CD4-positive, alpha-beta T cell treated with Interleukin-17A for 1 hour (primary cell): ENCODE measurements at regions not wholly inside any gene's neighbourhood (a gene's known extent, or its start where the extent isn't known, plus 50 kb on each side); places are given as distances from the start of the nearest gene placed in this dataset.
"Not testable (repeated sequence)": the region's sequence is repeated elsewhere in the genome, so short reads cannot be mapped to it uniquely, and the experiment has no call there.

ENCODE experiments used
- DNase-seq: peaks from one replicate; pipeline ENCODE4 v3.0.0-alpha.2; 2020

DNA sequence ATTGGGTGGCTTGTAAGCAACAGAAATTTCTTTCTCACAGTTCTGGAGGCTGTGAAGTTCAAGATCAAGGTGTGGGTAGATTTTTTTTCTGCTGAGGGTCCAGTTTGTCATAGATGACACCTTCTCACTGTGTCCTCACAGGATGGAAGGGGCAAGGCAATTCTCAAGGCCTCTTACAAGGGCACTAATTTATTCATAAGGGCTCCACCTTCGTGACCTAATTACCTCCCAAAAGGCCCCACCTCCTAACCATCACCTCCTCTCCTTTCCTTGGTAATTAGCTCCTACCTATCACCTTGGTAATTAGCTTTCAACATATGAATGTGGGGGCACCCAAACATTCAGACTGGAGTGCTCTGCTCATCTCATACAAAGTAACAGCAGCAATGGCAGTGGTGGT lies 92.3 kb upstream of the CD44 start:
- DNase-seq: peak; percentile 60

DNA sequence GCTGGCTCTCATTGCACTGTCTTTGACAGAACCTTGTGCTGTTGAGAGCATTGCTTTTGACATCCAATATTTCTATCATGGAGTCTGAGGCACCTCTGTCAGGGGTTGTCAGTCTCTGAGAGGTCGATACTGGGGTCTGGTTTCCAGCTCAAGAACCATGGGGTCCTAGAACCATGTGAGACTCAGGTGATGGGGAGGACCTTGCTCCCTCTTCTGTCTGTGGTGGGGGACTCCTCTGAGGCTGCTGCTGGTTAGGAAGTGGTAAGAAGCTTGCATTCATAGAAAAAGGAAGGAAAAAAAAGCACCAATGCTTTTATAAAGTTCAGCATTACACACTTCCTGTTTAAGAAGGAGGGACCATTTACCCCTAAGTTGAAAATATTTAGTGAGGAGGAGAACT lies 91.8 kb upstream of the CD44 start:
- peak; percentile 87 for DNase-seq

DNA sequence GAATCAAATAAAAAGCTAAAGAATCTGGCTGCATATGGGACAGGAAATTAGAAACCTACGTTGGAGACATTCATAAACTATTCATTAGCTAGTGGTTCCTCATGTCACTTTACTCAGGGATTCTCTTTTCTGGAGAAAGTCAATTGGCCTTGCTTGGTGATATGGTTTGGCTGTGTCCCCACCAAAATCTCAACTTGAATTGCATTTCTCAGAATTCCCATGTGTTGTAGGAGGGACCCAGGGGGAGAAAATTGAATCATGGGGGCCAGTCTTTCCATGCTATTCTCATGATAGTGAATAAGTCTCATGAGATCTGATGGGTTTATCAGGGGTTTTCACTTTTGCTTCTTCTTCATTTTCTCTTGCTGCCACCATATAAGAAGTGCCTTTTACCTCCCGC lies 91.2 kb upstream of the CD44 start:
- DNase-seq: no peak

DNA sequence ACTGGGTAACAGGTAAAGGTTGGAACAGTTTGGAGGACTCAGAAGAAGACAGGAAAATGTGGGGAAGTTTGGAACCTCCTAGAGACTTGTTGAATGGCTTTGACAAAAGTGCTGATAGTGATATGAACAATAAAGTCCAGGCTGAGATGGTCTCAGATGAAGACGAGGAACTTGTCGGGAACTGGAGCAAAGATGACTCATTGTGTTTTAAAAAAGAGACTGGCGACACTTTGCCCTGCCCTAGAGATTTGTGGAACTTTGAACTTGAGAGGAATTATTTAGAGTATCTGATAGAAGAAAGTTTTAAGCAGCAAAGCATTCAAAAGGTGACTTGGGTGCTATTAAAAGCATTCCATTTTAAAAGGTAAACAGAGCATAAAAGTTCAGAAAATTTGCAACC lies 90.6 kb upstream of the CD44 start:
- not testable (repeated sequence) for DNase-seq

DNA sequence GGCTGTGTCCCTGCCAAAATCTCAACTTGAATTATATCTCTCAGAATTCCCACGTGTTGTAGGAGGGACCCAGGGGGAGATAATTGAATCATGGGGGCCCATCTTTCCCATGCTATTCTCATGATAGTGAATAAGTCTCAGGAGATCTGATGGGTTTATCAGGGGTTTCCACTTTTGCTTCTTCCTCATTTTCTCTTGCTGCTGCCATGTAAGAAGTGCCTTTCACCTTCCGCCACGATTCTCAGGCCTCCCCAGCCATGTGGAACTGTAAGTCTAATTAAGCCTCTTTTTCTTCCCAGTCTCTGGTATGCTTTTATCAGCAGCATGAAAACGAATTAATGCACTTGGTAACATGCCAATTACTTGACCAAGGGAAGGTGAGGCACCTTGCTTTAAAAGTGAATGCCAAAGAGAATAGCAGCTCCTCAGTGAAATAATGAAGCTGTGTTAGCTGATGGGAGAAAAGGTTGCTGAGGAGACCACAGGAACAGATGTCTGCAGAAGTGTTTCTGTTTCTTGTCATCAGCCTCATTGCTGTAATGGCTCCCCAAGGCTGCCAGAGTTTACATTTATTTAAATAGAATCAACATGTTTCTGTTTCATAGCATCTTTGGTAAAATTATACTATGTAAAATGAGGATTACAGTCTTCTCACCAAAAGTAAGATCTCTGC lies 89.0 kb upstream of the CD44 start:
- DNase-seq: no peak

DNA sequence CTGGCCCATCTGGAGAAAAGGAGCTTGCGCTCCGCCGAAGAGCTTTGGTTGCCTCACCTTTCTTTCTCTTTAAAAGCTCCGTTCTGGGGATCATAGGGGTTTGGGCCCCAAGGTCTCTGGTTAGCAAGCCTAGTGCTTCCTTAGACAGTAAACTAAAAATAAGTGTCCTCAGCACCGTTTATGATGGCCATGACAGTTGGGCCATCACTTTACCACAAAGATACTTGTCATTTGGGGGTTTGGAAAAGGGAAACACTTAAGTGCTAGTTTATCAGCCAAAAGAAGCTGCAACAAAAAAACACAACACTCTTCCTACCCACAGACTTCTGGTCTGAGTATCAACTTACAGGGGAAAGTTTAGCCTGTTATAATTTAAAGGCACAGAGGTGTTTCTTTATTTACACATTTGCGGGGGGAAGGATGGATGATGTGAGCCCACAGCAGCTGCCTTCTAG lies 88.4 kb upstream of the CD44 start:
- DNase-seq: peak; percentile 26

DNA sequence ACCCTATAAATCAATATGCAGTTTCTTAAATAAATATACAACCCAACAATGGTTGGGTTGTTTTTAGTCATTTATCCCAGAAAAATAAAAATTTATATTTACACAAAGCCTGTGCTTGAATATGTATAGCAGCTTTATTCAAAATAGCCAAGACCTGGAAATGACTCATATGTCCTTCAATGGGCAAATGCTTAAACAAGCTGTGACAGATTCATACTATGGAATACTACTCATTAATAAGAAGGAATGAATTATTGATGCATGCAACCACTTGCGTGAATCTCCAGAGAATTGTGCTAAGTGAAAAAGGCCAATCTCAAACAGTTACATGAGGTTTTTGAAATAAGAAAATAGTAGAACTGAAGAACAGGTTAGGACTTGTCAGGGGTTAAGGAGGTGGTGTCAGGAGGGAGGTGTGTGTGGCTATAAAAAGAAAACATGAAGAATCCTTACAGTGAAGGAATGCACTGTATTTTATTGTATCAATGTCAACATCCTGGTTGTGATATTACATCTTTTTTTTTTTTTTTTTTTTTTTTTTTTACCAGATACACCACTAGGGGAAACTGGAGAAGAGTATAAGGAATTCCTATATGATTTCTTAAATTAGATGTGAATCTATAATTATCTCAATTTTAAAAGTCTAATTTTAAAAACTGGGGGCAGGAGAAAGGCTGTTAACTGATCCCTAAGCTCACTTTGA lies 82.4 kb upstream of the CD44 start:
- no peak for DNase-seq

DNA sequence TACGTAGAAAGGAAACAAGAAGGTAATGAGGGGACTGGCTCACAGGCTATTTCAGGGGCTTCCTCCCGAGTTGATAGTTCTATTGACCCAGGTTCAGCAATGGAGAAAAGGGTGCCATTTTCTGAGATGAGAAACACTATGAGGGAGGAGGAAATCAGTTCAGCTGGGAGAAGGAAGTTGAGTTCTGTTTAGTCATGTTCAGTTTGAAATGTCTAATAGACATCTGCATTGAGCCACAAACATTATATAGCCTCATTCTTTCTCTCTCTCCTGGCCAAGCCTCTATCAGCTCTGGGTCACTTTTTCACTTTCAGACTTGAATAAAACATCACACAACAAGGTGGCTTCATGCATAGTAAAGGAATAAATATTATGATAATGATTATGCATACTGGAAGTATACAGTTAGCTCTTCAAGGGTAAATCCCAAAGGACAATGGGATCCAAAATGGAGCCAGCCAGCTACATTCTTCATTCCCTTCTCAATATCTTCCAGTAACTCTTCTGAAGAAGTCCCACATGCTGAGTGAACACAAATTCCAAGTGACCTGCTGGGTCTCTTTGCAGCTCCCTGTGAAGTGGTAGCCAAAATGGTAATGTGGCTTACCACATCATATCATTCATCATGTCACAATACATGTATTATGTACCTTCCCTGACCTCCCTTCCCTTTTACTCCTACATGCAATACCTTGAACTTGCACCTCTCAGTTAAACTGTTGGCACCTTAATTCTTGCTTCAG lies 80.9 kb upstream of the CD44 start:
- DNase-seq: no peak

DNA sequence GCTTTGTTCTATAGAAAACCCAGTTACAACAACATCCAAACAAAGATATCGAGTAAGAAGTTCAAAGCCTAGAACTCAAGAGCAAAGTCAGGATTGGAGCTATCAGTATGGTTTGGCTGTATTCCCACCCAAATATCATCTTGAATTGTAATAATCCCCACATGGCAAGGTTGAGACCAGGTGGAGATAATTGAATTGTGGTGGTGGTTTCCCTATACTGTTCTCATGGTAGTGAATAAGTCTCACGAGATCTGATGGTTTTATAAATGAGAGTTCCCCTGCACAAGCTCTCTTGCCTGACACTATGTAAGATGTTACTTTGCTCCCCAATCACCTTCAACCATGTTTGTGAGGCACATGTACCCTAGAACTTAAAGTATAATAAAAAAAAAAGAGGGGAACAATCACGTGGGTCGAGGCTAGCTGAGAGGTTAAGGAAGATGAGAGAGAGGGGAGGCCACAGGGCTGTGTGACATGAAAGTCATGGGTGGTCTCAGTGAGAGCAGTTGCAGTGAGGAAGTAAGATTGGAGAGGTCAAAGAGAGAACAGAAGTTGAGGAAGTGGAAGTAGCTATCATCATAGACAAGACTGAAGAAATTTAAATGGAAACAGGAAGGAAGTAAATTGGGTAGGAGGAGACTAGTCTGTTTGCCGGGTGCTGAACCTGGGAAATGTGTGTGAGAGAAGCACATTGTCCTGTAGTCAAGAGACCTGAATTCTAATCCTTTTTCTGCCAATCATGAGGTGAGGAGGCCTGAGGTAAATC lies 80.1 kb upstream of the CD44 start:
- DNase-seq: no peak

DNA sequence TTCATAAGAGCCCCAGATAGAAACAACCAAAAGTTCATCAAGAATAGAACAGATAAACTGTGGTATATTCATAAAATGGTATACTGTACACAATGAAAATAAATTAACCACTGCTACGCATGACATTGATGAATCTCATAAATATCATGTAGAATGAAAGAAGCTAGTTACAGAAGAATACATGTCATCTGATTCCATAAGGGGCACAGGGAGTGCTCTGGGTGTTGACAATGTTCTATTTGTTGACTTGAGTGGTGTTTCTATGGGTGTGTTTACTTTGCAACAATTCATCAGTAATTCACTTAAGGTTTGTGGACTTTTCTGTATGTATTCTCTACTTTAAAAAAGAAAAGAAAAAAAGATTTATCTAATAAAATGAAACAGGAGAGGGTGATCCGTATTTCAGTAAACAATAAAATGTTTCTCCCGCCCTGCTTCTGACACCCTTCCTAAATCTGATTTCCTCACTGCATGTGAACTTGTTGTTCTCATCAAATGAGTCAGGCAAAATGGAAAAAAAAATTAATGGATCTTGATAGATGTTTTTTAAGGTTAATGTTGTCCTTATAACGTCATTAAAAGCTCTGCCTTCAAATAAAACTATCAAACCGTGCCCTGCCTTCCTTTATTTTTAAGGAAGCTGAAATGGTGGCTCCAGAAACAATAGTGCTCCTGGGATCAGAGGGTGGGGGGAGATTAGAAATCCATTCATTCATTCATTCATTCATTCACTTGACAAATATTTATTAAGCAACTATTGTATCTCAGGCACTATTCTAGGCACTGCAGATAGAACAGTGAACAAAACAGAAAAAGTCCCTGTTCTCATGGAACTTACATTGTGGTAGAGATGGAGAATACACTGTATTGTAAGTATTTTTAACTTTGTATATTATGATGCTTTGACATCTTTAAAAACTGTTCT lies 77.2 kb upstream of the CD44 start:
- DNase-seq: no peak

DNA sequence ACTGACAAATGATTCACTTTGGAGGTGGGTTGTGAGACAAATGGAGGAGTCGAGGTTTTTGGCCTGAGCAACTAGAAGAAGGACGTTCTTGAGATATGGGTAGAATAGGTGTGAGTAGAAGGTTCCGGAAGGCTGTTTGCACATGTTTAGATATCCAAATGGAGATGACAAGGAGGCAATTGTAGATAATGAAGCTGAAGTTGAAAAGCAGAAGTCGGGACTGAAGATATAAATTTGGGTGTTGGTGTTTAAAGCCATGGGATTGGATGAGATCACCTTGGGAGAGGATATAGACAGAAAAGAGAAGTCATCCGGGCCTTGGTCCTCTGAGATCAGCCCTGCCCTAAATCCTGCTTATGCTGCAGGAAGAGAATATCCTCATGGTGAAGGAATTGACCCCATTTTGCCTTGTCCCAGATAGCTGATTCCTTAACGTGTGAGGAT lies 75.5 kb upstream of the CD44 start:
- DNase-seq: no peak

DNA sequence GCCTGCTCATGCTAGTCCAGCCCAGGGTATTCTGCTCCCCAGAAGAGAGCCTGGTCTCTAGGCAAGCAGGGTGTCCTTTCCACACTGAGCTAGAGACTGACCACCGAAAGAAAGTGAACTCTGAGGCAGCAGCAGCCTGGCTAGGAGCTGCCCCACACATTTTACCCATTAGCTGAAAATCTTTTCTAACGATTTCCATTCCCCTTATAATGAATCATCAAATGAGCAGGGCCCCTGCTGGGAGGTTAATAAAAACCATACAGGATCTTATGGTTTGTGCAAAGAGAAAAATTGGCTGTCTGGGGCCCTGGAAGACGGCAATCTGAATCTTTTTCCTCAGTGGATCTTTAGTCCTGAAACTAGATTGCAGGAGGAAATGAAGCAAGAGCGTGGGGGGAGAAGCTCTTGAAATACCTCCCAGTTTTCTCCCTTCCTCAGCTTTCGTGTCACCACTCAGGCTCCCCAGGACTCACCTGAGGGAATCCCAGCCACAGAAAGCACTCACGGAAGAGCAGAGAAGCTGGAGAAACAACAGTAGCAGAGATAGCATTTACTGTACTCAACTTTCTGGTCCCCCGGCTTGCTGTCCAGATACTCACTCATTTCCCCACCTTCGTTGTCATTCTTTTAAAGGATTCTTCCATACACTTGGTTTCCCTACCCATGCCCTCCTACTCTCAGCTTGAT lies 74.7 kb upstream of the CD44 start:
- no peak for DNase-seq

DNA sequence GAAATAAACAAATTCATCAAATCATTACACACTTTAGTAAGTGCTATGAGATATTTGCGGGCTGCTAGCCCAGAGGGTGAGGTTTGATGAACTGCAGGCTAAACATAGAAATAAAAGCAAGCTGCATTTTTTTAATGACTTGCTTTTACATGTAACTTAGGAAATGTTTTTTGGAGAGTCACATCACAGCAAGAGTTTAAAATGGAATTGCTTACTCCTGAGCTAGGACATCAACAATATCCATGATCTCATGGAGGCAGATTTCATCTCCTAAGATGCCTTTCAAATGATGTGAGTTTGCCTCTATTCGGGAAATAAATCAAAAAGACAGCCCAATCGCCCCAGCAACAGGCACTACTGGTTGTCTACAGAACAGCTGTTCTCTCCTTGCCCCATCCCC lies 73.4 kb upstream of the CD44 start:
- no peak for DNase-seq

DNA sequence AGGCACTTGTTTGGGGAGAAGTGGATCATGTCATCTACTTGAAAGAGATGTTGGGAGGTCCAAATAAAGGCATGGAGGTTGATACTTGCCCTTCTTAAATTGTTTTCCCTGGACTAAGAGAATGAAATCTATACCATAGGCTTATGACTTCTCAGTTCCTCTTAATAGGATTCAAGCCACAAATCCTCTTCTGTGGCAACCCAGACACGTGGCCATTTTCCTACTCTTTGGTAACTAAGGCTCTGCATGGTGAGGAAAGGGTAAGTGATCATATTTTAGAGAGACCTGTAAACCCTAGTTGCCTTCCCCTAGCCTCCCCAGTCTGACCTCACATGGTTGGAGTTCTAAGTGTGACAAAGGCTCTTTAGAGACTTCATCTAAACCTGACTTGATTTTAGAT lies 72.9 kb upstream of the CD44 start:
- no peak for DNase-seq

DNA sequence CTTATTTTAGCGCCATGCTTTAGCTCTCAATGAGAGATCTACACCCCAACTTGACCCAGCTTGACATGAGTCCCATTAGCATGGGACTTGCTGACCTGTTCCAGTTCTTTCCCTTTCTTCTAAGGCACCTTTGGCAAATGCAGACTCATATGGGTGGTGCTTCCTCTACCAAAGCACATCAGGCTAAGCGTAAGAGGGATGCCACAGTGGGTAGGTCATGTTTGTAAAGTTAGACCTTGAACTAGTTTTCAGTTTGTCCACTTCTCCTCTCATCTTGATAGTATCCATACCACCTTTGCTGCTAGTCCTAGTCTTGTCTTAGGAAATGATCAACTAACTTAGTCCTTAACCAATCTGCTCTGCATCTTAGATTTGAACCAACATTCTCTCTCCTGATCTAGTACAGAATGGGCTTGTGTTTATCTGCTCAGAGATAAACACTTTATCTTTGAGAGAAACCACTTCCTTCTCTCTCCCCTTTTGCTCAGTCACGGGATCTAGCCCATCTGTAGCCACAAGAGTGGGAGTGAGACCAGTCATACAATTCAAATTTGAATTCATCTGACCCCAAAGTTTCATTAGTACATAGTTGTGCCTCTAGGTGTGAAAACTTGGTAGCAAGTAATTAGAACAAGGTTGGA lies 72.1 kb upstream of the CD44 start:
- DNase-seq: peak; percentile 66

DNA sequence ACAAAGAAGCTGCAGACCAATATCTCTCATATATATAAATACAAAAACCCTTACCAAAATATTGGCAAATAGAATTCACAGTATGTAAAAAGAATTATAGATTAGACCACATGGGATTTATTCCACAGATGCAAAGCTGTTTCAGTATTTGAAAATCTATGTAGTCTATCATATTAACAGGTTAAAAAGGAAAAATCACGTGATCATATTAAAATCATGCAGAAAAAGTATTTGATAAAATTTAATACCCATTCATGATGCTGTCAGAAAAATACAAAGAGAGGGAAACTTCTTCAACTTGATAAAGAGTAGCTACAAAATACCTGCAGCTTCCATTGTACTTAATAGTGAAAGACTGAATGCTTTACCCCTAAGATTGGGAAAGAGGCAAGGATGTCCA lies 67.2 kb upstream of the CD44 start:
- no peak for DNase-seq

DNA sequence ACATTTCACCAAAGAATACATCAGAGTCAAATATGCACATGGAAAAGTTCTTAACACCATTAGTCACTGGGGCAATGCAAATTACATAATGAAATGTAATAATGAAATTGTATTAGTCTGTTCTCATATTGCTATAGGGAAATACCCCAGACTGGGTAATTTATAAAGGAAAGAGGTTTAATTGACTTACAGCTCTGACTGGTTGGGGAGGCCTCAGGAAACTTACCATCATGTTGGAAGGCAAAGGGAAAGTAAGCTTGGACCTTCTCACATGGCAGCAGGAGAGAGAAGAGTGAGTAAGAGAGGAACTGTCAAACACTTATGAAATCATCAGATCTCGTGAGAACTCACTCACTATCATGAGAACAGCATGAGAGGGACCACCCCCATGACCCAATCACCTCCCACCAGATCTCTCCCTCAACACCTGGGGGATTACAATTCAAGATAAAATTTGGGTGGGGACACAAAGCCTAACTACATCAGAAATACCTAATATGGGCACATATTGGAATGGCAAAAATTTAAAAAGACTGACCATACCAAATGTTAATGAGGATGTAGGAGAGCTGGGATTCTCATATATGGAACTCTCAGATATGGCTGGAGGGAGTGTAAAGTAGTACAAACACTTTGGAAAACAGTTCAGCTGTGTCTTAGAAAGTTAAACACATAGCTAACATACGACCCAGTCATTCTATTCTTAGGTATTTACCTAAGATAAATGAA lies 65.1 kb upstream of the CD44 start:
- no peak for DNase-seq

DNA sequence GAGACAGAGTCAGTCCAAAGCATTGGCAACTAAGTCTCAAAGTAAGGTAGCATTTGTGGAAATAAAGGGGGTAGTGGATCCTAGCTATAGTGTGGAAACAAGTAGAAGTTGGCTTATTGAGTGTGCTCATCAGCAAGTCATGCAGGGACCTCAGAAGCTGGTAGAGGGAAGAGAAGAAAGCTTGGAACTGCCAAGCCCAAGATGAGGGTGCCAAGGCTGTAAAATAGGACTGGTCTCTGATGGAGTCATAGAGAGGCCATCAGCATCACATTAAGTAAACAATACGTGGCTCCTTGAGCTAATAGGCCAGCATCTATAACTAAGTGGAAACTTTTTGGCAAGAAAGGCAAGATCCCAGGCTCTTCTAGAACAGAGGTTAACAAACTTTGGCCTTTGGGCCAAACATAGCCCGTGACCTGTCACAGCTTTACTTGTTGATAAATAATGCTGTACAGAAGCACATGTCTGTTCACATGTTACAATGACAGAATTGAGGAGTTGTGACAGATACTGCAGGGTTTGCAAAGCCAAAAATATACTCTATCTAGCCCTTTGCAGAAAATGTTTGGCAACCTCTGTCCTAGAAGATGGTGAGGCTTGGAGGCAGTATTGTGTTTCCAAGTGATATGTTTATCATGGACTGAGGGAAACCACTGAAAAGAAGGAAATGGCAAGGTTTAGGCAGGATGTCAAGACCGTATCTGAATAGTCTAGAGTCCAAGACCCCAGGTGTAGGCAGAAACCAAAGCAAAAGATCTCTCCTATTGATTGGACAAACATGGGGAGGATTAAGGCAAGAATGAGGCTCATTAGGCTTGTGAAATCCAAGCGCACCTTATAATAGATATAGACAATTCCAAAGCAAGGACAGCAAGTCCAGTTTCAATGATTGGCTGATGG lies 62.5 kb upstream of the CD44 start:
- no peak for DNase-seq
